NCI-H1417 treated with DMSO at 0.1 percent for 48 hours (cell line): ENCODE measurements at regions not wholly inside any gene's neighbourhood (a gene's known extent, or its start where the extent isn't known, plus 50 kb on each side); places are given as distances from the start of the nearest gene placed in this dataset.
"Not testable (repeated sequence)": the region's sequence is repeated elsewhere in the genome, so short reads cannot be mapped to it uniquely, and the experiment has no call there.

Experiments
- DNase-seq: peaks from one replicate; lab custom pipeline; 2025; lab: John Stamatoyannopoulos, UW

DNA sequence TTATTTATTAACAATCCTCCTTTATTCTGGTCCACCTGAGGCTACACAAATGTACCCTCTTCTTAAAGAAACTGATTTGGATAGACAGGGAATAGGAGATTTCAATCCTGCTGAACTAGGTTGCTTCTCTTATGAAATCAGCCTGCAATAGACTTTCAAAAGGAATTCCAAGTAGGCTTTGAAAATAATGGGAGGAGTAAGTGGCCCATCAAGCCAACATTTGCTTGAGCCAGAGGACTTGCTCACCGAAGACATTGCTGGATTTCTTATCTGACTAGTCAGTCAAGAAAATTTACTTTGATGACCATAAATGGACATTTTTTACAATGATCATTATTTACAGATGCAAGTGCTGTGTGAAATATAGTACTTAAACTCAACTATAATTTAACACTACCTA is 82.8 kb upstream of the RASSF8 start:
- no peak for DNase-seq

- DNase-seq: no peak
Measured at GRCh38 chr12:25876383-25877045, 82.0 kb upstream of the RASSF8 start.

GRCh38 chr12:25877446-25877845 is 81.0 kb upstream of the RASSF8 start:
- DNase-seq: no peak

GRCh38 chr12:25882266-25882665 is 76.2 kb upstream of the RASSF8 start:
- no peak for DNase-seq

- DNase-seq: no peak
Measured at GRCh38 chr12:25883026-25883916, 75.2 kb upstream of the RASSF8 start.

GRCh38 chr12:25884024-25884919 is 74.2 kb upstream of the RASSF8 start:
- no peak for DNase-seq

DNA sequence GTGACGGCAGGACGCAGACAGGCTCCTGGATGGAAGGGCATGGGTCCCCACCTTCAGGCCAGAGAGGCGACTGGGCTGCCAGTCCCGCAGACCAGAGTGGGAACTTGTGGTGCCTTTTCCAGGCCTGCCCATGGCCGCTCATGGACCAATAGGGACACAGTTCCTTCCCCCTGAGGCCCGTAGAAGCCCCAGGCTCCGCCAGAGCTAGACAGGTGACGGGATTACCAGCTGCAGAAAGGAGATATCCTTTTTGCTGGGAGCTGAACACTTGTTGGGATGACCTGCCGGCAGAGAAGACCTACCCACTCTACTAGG is 73.6 kb upstream of the RASSF8 start:
- DNase-seq: no peak

DNA sequence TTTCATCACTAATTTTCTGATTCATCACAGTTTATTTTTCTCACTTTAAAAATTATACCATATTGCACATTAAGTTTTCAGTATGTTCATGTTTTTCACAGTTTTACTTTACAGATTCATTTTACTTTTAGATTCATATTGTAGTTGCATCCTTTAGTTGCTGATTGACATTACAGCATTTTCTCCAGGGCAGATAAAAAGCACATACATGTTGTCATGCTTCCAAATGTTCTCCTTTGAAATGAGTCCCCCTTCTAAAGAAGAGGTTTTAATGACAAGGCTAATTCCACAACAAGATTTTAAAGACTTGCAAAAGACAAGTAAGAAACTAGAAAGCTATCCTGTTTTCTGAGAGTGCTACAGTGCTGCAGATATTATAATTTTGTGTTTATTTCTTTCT is 72.1 kb upstream of the RASSF8 start:
- no peak for DNase-seq

DNA sequence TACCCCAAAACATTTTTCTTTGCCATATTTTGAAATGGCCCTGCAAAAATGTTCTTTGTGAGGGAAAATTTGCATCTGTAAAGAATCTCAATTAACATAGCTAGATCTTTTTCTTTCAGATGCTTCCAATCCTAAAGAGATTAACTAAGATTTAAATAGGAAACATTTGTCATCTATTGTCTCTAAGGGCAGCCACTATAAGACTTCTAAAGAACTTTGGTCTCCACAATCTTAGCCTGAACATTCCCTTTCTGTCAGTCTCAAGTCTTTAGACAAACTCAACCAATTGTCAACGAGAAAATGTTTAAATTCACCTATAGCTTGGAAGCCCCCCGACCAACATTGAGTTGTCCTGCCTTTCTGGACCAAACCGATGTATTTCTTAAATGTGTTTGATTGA is 71.1 kb upstream of the RASSF8 start:
- DNase-seq: no peak

DNA sequence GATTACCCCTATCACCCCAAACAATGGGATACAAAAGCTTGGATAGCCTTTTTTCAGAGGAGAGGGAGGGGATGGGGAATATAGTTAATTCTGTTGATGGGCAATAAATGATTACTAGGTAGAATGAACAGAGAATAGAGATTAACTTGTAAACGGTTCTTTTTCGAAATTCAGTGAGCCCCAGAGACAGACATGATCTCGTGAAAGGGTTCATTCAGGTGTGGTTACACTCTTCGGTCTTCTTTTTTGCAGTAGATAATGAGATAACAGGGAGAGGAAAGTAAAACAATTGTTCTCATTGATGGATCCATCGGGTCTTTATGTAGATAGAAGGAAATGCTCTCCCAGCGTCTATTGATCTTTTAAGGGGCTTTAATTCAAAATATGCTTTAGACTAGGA is 69.3 kb upstream of the RASSF8 start:
- DNase-seq: no peak

- DNase-seq: not testable (repeated sequence)
Measured at GRCh38 chr12:25891095-25891494, 67.4 kb upstream of the RASSF8 start.

DNA sequence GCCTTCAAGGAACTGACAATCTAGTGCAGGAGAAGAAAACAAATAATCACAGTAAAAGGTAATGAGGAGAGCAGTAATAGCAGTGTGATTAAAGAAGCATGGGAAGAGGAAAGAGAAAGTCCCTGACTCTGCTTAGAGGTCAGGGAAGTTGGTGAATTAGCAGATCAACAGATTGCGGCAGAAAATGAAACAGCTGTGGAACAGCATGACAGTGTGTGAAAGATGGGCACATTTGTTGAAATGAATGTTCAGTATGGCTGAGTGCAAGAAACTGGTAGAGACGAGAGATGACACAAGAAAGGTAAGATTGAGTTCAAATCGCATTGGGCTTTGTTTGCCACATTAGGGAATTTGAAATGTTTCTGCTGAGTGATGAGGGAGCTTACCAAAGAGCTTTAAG is 63.7 kb upstream of the RASSF8 start:
- DNase-seq: no peak

- no peak for DNase-seq
Measured at GRCh38 chr12:25896981-25897380, 61.5 kb upstream of the RASSF8 start.

DNA sequence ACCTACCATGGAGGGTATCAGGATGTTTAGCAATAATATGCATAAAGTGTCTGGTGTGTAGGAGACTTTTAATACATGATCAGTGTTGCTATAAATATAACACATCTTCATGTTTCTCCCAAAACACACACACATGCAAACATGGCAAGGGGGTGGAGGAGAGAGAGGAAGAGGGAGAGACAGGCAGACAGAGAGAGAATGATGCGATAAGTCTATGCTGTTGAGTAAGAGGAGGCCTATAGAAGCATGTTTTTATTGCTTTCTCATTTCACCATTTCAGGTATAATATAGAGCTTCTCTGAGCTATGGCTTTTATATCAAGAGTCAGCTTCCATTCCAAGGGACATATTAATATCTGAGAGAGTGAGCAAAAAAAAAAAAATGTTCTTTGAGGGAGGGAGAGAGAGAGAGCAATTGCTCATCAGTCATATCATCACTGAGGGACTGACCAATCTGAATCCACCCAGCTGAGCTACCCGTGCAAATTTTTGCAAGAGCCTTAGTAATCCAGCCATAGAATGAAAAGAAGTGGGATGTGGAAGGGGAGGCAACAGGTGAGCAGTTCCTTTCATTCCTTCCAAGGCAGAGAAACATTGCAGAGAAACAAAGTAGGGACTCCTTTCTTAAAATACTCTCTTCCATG is 54.8 kb upstream of the RASSF8 start:
- no peak for DNase-seq

DNA sequence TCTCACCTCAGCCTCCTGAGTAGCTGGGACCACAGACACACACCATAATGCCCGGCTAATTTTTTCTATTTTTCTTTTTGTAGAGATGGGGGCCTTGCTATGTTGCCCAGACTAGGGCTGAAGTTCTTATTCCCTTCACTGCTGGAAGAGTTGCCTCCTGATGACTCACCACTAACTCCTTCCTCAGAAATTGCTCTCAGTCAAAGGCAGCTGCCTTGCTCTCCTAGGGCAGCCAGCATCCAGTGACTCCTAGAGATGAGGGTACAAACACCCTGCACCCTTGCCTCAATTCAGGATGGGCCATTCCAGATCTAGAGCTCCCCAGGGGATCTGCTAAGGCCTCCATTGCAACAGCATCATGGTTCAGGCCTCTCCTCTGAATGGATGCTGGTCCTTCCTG is 54.0 kb upstream of the RASSF8 start:
- no peak for DNase-seq

GRCh38 chr12:25906651-25907340 is 51.7 kb upstream of the RASSF8 start:
- DNase-seq: no peak
